Stimulated activated CD8-positive, alpha-beta memory T cell treated with anti-CD3 and anti-CD28 coated beads, Interleukin-15, amount 100 ng/mL, for 48 hours (primary cell): ENCODE measurements at regions not wholly inside any gene's neighbourhood (a gene's known extent, or its start where the extent isn't known, plus 50 kb on each side); places are given as distances from the start of the nearest gene placed in this dataset.
A peak's percentile ranks its signal among the peaks of the same experiment; 100 is the strongest.

ENCODE experiments used
- DNase-seq, 2 donors: peaks; one replicate each; pipeline ENCODE4 v3.0.0-alpha.2; 2020; ENCODE audit warnings: low read depth in 2 of 2

DNA sequence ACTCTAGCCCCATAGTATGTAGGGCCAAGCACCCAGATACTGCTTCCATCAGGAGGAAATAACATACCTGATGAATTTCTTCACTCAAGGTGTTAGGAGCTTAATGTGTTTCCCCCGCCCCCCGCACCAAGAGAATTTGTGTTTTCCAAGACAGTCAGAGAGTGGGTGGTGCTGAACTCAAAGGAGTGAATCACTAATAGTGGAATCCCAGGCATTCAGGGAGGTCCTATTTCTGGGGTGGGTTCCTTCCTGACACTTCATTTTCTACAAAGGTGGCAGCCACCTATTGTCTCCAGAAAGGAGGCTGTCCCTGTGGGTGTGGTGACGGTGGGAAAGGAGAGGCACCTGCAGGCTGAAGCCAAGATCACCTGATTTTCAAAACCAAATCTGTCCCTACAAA is 50.8 kb upstream of the ELF5 start:
- DNase-seq = no peak

DNA sequence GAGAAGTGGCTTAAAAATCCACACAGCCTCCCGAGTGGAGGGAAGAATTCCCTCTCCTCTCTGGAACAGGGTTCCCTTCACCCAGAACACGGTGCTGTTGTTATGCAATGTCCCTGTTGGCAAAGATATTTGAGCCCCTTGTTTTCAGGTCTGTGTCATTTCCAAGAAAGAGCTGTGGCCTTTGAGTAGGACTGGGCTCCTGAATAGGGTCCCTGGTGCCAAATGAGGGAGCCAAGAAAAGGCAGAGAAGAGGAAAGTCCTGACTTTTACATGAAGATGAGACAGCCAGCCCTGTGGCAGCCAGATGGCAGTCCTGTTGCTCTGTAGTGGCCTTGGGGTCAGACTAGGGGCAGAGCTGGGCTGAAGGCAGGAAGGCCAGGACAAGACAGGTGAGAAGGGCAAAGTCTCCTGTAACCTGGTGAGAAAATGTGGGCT is 51.2 kb upstream of the ELF5 start:
- DNase-seq = no peak

DNA sequence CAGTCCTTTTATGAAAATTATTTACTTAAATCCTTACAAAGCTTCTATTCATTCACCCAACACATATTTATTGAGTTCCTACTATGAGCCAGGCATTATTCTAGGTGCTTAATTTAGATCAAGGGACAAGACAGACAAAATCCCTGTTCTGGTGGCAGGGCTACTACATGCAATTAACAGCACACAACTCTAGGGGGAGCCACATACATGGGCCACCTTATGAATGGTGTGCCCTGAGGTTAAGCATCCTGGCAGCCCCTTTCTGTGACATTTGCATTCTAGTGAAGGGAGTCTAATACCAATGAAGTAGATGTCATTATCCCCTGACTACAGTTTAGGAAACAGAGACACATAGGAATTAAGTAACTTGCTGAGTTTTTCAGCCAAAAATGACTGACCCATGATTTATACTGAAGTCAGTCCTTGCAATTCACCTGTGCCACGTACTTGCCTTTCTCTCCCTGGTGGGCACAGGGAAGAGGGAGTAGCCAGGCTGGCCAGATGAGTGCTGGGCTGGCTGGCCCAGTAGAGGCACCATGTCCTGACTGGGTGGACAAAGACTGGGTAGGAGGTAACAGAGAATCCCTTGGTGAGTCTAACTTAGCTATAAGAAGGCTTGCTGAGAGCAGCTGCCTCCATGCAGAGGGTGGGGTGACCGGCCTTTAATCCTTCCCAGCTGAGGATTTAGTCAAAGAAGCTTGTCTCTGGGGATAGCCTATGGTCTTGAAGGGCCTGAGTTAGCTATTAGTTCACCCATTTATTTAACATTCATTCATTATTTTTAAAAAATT is 52.0 kb upstream of the ELF5 start:
- no peak for DNase-seq

DNA sequence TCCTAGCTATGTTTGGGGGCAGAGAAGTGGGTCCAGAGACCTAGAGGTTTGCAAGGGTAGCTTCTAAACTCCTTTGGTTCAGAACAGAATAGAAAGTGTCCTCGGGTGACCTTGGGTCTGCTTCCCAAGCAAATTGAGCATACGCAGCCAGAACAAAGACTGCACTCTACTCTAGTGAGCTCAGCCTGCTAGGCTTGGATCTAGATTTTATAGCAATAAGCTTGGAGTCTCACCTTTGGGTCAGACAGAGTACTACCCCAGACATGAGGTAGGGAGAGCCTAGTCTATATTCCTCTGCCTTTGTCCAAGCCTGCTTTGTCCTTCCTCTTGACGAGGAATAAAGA is 52.6 kb upstream of the ELF5 start:
- DNase-seq = no peak

DNA sequence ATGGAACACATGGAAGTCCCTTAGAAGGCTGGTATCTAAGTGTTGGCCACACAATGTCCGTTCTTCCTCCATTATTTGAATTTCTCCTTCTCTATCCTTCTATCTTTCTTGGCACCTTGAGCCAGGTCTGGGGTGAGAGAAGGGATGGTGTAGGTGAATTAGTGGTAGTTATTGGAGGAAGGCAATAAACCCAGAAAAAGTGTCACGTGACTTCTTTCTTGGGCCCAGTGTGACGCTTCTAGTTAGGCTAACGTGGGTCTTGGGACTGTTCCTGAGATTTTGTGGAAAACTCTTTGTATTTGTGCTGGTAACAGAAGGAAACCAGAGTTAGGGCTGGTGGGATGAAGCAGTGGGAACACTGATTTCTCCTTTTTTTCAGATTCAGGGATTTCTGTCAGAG is 53.1 kb upstream of the ELF5 start:
- no peak for DNase-seq

DNA sequence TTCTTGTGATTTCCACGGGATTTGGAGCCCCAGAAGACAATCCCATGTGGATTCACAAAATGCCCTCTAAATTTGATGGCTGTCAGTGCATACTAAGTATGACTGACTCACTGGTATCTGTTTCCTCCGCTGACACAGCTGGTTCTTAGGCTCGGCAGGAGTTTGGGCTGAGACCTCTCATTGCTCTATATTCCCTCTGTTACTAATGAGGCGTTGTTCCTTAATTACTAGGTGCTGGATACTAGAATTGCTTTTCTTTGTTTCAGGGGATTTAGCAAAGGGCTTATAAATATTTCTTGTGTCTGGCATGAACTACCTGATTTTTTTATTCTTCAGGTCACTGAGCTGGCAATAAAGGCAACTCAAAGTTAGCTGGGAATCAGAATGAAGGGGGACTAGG is 53.2 kb upstream of the EHF start:
- DNase-seq = no peak

DNA sequence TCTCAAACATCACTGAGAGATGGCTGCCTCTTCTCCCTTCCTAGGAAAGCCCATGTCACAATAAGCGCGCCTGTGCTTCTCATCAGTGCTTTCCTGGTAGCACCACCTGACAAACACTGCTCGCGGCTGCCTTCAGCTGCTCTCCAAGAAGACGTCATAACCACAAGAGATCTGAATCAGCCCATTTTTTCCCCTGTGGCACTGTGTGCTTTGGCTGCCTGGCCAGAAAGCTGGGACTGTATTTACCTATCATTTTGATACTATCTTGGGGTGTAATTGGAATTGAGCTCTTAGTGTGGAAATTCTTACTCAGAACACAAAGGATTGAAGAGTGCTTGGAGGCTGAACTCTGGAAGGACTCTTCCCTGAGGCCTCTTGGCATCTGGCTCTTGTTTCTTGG is 50.3 kb upstream of the EHF start:
- DNase-seq = peak in 1 of 2 donors; percentile 13
